Astrocyte (in vitro differentiated cells and primary cell): ENCODE measurements at regions not wholly inside any gene's neighbourhood (a gene's known extent, or its start where the extent isn't known, plus 50 kb on each side); places are given as distances from the start of the nearest gene placed in this dataset.

Source experiments
- DNase-seq: peaks from one replicate; pipeline ENCODE4 v3.0.0-alpha.2; 2010; ENCODE audit warnings: low read depth
- FAIRE-seq: peaks from 2 replicates; lab custom pipeline; 2011; peaks lifted over from hg19 to GRCh38; lab: Jason Lieb, UNC
- H2AFZ ChIP-seq: 2 replicates; pipeline ENCODE4 v1.6.0; 2012; ENCODE audit warnings: low read depth, low read length, inconsistent platforms
- H3K27ac ChIP-seq: 2 replicates; pipeline ENCODE4 v1.5.1; 2011; ENCODE audit warnings: low read depth, low read length, inconsistent platforms
- H3K27me3 ChIP-seq: 2 replicates; pipeline ENCODE4 v1.6.0; 2011; ENCODE audit warnings: low read length, inconsistent platforms; ENCODE audit not compliant: insufficient read depth
- H3K36me3 ChIP-seq: 2 replicates; pipeline ENCODE4 v1.5.1; 2011; ENCODE audit warnings: low read length, inconsistent platforms; ENCODE audit not compliant: insufficient read depth
- H3K4me1 ChIP-seq: 2 replicates; pipeline ENCODE4 v1.5.1; 2011; ENCODE audit warnings: low read length, inconsistent platforms; ENCODE audit not compliant: insufficient read depth
- H3K4me2 ChIP-seq: 2 replicates; pipeline ENCODE4 v1.6.0; 2012; ENCODE audit warnings: low read length, inconsistent platforms
- H3K4me3 ChIP-seq: 2 replicates; pipeline ENCODE4 v1.5.1; 2011; ENCODE audit warnings: low read depth, mild to moderate bottlenecking, low read length, inconsistent platforms; ENCODE audit not compliant: insufficient read depth
- H3K79me2 ChIP-seq: 2 replicates; pipeline ENCODE4 v1.6.0; 2012; ENCODE audit warnings: mild to moderate bottlenecking, low read length, inconsistent platforms; ENCODE audit not compliant: insufficient read depth
- H3K9ac ChIP-seq: 2 replicates; pipeline ENCODE4 v1.6.0; 2012; ENCODE audit warnings: mild to moderate bottlenecking, low read length, inconsistent platforms
- H3K9me3 ChIP-seq: 2 replicates; pipeline ENCODE4 v1.5.1; 2012; ENCODE audit warnings: low read depth, mild to moderate bottlenecking, low read length, inconsistent platforms; ENCODE audit not compliant: insufficient read depth
- H4K20me1 ChIP-seq: 2 replicates; pipeline ENCODE4 v1.6.0; 2012; ENCODE audit warnings: low read length, inconsistent platforms; ENCODE audit not compliant: insufficient read depth
- H3K27ac Mint-ChIP-seq: one replicate; pipeline ENCODE4 v1.8.0; 2021; ENCODE audit warnings: mild to moderate bottlenecking, mixed read lengths; ENCODE audit not compliant: unreplicated experiment
- H3K27me3 Mint-ChIP-seq: one replicate; pipeline ENCODE4 v1.8.0; 2021; ENCODE audit warnings: low read depth, mixed read lengths; ENCODE audit not compliant: unreplicated experiment
- H3K36me3 Mint-ChIP-seq: one replicate; pipeline ENCODE4 v1.8.0; 2021; ENCODE audit warnings: low read depth, mixed read lengths; ENCODE audit not compliant: unreplicated experiment
- H3K4me1 Mint-ChIP-seq: one replicate; pipeline ENCODE4 v1.8.0; 2021; ENCODE audit warnings: low read depth, mixed read lengths; ENCODE audit not compliant: unreplicated experiment
- H3K4me3 Mint-ChIP-seq: one replicate; pipeline ENCODE4 v1.8.0; 2021; ENCODE audit warnings: mild to moderate bottlenecking, moderate library complexity, mixed read lengths; ENCODE audit not compliant: unreplicated experiment
- H3K9me3 Mint-ChIP-seq: one replicate; pipeline ENCODE4 v1.8.0; 2021; ENCODE audit warnings: mild to moderate bottlenecking, mixed read lengths; ENCODE audit not compliant: unreplicated experiment
- CTCF ChIP-seq: IDR thresholded peaks from 2 replicates; pipeline ENCODE4 v1.5.1; 2011; ENCODE audit warnings: low read depth, mild to moderate bottlenecking, inconsistent platforms, low read length, moderate library complexity; ENCODE audit not compliant: insufficient read depth
- EZH2 ChIP-seq: IDR thresholded peaks from 2 replicates; pipeline ENCODE4 v1.6.1; 2012; ENCODE audit warnings: mild to moderate bottlenecking, low read length, inconsistent platforms; ENCODE audit not compliant: insufficient read depth

GRCh38 chr17:14779241-14779640, 478.4 kb downstream of the HS3ST3B1 start:
- Mint-ChIP-seq H3K27ac (no peak overlapping the region), H3K36me3 (no peaks in the 10 kb centered on the region), H3K4me1 (peaks cover 20% of the 10 kb centered on the region), H3K9me3 (no peaks in the 10 kb centered on the region), H3K4me3 (no peak overlapping the region), H3K27me3 (peaks cover 8% of the 10 kb centered on the region)
- Histone ChIP-seq H3K36me3 (no peaks in the 10 kb centered on the region), H3K79me2 (no peaks in the 10 kb centered on the region), H2AFZ (no peak overlapping the region), H3K4me1 (peaks cover 16% of the 10 kb centered on the region), H3K9me3 (peaks cover 3% of the 10 kb centered on the region), H3K9ac (no peak overlapping the region), H3K27me3 (peaks cover 7% of the 10 kb centered on the region), H3K27ac (no peak overlapping the region), H4K20me1 (no peaks in the 10 kb centered on the region), H3K4me3 (no peak overlapping the region), H3K4me2 (no peak overlapping the region)
- TF ChIP-seq EZH2 (no peak), CTCF (no peak)
- no peak for FAIRE-seq
- DNase-seq, result no peak

- Histone ChIP-seq H3K27me3 (peaks cover 7% of the 10 kb centered on the region), H3K79me2 (no peaks in the 10 kb centered on the region), H3K4me3 (no peak overlapping the region), H3K36me3 (no peaks in the 10 kb centered on the region), H2AFZ (no peak overlapping the region), H3K27ac (peak overlapping the region; percentile 47), H4K20me1 (no peaks in the 10 kb centered on the region), H3K4me1 (peaks cover 16% of the 10 kb centered on the region), H3K9ac (no peak overlapping the region), H3K4me2 (no peak overlapping the region), H3K9me3 (no peaks in the 10 kb centered on the region)
- FAIRE-seq, result no peak
- TF ChIP-seq EZH2 (no peak), CTCF (no peak)
- H3K36me3 Mint-ChIP-seq, result no peaks in the 10 kb centered on the region
- H3K4me1 Mint-ChIP-seq, result peaks cover 20% of the 10 kb centered on the region
- no peak for DNase-seq
- H3K27ac Mint-ChIP-seq, result no peak overlapping the region
- peaks cover 2% of the 10 kb centered on the region for H3K9me3 Mint-ChIP-seq
- no peak overlapping the region for H3K4me3 Mint-ChIP-seq
- H3K27me3 Mint-ChIP-seq, result peaks cover 8% of the 10 kb centered on the region
Measured at GRCh38 chr17:14777291-14777690, 476.4 kb downstream of the HS3ST3B1 start.

GRCh38 chr17:14776791-14777190, 475.9 kb downstream of the HS3ST3B1 start:
- no peaks in the 10 kb centered on the region for H3K9me3 ChIP-seq
- H3K4me3 ChIP-seq, result no peak overlapping the region
- peak overlapping the region; percentile 66 for H3K27ac ChIP-seq
- TF ChIP-seq EZH2 (no peak), CTCF (no peak)
- no peak overlapping the region for H2AFZ ChIP-seq
- H4K20me1 ChIP-seq, result no peaks in the 10 kb centered on the region
- H3K36me3 Mint-ChIP-seq, result no peaks in the 10 kb centered on the region
- DNase-seq, result no peak
- H3K27me3 ChIP-seq, result peaks cover 7% of the 10 kb centered on the region
- H3K79me2 ChIP-seq, result no peaks in the 10 kb centered on the region
- peaks cover 8% of the 10 kb centered on the region for H3K27me3 Mint-ChIP-seq
- H3K4me3 Mint-ChIP-seq, result no peak overlapping the region
- peaks cover 2% of the 10 kb centered on the region for H3K9me3 Mint-ChIP-seq
- no peaks in the 10 kb centered on the region for H3K36me3 ChIP-seq
- H3K4me1 Mint-ChIP-seq, result peaks cover 20% of the 10 kb centered on the region
- peak overlapping the region; percentile 46 for H3K4me2 ChIP-seq
- H3K27ac Mint-ChIP-seq, result peak overlapping the region; percentile 38
- no peak for FAIRE-seq
- H3K4me1 ChIP-seq, result peaks cover 16% of the 10 kb centered on the region
- H3K9ac ChIP-seq, result peak overlapping the region; percentile 48
